Renal cortex interstitium (tissue), 11 donors: ENCODE measurements at regions not wholly inside any gene's neighbourhood (a gene's known extent, or its start where the extent isn't known, plus 50 kb on each side); places are given as distances from the start of the nearest gene placed in this dataset.

Source experiments
- DNase-seq, 11 donors: peaks; one replicate each; pipeline ENCODE4 v3.0.0-alpha.2; 2013; ENCODE audit warnings: low read depth in 9 of 11, low spot score in 4 of 11; ENCODE audit errors: extremely low read depth in 1 of 11

- no peak for DNase-seq
Measured at GRCh38 chr4:128583753-128584712, 225.5 kb upstream of the JADE1 start.

GRCh38 chr4:128582427-128582870, 227.1 kb upstream of the JADE1 start:
- no peak for DNase-seq

DNA sequence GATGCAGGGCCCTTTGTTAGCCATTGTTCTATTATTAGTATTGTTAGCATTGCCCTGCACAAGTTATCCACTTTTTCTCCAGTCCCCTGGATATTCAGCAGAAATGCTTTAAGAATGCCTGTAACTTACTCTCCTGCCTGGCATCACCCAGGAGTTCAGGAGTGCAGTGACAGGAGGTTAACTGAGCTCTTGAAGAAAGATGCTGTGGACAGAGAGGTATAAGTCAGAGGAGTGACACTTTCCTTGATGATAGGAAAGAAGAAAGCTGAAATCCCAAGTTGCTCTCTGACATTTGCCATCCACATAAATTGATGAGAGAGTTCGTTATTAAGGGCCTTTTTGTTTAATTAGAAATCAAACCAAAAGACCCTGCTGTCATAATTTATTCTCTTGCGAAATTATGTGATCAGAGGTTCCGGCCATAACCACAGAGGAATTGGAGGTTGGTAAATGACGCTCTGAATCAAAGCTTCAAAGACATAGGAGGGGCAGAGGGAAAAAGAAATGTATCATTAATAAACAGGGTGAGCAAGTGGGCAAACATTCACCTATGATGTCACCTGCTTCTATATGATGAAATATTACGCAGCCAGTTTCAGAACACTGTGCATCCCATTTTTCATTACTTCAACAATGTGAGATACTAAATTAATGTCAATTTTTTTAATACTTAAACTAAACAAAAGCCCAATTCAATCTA, 230.2 kb upstream of the JADE1 start:
- no peak for DNase-seq

DNA sequence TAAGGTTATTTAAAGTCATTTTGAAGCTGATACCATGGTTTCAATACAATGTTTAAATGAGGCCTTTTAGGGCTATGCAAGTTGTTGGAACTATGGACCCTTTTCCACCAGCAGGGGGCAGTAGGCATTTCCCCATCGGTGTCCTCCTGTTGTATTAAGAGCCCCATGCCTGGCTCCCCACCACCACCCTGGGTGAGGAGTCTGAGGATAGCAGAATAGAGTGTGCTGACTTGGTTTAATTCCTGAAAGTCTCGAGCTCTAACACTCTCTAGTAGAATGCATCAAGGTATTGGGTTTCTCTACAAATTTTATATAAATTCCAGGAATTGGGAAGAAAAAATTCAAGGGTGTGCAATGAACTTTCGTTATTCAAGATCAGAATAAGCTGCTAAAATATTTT, 234.8 kb upstream of the JADE1 start:
- DNase-seq, result peak in 2 of 11 donors; percentile 33 to 68

DNA sequence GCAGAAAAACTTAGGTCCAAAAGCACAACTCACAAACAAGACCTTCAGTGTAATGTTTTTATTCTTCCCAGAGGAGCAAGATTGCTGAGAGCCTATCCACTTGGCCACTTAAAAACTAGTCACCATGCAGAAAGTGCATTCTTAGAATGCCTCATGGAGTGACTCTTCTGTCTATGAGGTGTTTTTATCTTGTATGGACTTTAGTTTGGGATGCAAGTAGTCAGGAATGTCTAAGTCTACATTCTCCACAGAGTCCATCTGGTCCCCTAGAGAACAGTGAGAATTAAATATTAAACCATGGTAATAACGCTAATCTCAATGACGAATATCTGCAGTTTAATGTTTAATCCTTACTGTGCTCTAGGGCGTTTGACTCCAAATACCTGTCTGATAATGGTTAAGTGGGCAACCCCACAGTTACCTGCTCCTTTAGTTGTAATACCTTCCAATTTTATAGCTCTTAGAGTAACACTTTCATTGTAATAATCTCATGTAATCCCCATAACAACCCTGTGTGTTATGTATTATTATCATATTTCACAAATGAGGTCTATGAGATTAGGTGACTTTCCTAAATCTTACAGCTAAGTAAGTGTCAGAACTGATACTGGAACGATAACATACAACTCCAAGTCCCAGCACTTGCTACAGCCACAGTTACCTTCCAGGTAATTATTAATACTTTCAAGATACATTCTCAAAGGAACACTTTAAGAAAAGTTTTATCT, 235.6 kb upstream of the JADE1 start:
- DNase-seq, result peak in 4 of 11 donors; percentile 23 to 77 (median 41)

DNA sequence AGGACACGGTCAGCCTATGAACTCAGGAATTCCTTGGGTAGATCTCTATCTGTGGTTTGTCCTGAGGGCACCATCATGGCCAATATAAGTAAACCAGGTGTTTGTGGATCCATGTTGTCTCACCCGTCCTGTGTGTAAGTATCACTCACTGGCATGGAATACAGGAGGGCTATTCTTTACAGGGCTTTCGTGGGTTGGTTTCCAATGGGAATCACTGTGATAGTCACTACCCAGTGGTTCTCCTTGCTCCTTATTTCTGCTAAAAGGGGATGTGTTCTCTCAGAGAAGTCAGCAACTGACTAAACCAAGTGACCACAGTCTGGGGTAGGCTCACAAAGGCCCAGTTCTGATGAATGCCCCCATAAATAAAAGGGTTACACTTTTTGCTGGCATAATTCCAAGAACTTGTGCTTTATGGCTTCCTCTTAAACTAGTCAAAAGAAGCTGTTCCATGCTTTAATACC, 236.7 kb upstream of the JADE1 start:
- DNase-seq, result no peak

GRCh38 chr4:128571747-128572146, 237.8 kb upstream of the JADE1 start:
- no peak for DNase-seq

DNA sequence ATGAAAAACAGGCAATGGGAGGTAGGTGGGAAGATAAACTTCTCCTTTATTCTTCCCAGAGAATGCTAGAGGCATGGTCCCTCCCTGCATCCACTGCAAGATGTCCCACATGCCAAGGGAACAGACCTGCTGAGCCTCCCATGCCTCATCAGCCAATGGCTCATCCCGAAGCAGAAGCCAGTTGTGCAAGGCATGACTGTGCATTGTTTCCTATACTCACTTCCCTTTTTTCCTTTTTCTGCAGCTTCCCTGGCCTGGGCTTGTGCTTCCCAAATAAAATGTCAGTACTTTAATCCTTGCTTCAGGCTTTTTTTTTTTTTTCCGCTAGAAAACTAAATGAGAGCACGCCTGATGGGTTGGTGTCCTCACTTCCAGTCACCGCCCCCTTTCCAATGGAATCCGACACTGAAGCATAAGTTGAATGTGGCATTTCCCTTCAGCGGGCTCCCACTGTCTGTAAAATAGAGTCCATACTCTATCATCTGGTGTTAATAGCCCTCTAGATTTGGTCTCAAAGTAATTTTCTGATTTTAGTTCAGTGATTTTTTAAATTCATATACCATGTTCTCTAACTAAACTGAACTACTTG, 239.0 kb upstream of the JADE1 start:
- no peak for DNase-seq

DNA sequence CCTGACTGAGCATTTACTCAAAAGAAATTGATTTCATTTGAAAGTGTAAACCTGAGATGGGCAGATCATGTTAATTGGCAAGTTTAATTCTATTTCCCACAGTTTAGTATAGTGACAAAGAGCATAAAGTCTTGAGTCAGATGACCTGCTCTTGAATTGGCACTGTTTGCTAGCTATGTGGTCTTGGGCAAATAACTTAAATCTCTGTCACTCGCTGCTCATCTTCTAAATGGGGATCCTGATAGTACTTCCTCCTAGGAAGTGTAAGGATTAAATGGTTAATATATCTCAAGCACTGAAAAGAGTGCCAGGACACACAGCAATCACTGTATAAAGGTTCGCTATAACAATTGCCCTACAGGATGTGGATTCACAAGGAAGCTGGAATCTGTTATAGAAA, 242.8 kb upstream of the JADE1 start:
- DNase-seq, result no peak

DNA sequence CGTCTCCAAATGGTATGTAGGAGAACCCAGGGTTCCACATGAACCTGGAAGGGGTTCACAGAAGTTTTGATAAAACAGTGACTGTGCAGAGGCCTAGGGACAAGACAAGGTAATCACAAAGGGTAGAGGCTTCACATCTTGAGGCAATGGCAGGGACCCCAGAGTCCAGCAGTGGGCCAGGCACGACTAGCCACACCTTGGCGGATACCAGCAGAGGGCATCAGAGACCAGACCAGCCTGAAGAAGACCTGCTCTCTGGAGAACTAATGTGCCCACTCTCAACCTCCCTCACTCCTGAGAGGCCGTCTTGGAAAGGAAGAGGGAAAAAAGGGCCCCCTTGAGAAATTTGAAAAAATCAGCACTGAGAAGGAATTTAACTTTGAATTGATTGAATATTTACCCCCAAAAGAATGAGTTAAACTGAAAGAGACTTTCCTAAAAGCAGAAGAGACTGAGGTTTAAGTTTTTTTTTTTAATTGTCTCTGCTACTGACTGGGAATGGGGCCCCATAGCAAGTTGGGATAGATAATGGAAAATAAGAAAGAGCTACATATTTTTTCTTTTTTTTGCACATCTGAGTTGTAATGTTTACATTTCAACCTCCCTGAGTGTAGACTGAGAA, 243.8 kb upstream of the JADE1 start:
- DNase-seq, result peak in 2 of 11 donors; percentile 47 to 53

DNA sequence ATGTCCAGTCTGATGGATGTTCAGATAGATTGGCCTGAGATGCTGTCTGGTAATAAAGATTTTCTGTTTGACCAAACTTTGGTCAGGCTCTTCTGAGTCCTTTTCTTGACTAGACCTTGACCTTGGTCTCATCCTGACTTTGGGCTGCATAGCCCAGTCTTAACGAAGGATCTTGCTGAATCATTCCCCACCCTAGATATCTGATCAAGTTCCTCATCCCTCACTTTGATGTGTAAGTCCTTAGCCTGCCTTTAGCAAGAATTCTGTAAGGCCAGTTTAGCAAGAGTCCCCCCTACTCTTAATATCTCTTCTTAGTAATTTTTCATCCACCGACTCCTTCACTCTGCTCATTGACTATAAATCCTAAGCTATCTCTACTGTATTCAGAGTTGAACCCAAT, 244.4 kb upstream of the JADE1 start:
- no peak for DNase-seq

DNA sequence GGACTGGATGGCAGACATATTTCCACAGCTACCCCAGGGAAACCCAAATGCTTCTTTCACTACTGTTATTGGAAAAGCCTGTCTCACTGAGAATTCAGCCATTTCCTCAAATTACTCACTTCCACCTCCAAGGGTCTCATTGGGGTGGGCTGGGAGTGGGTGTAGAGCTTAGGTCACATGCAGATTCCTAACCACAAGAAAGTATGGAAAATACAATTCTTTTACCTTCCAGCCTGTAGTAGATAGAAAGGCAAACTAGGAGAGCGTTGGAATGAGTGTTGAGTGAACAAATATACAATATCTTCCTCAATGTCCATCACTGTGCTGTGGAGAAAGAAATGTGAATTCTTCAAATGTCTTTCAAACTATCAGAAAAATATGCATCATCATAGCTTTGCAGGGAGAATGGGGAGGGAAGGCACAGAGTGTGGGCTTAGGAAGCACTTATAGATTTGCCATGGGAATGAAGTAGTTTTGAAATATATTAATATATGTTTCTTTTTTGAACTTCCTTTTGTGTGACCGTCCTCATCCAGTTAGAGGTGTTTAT, 245.3 kb upstream of the JADE1 start:
- no peak for DNase-seq

DNA sequence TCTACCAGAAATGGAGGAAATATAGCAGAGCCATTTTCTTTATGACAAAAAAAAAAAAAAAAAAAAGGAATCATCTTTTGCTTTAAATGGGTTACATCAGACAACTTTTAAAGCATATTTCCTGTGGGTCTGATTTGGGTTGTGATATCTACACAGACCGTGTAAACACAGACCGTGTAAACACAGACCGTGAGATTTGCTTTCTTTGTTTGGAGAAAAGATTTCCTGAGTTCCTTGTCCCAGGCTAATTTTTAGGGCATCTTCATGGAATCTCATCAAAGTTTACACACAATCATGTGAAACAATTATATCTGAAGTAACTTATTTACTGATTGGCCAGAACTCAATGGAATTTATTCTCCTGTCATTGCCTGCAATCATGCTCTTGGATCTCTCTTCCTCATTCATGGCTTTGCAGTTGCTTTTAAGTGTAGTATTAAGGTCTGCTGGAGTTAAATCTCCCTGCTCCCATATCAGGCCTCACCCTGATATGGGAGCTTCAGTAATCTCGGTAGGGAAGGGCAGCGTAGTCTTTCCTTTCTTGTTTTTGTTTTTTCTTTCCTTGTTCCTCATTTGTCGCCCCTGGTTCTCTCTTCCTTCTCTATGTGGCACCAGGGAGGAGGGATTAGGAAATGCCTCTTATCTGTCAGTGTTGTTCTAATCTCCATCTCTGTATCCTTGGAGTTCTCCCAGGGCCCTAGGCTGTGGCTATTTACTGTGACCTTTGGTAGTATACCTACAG, 248.6 kb upstream of the JADE1 start:
- no peak for DNase-seq

DNA sequence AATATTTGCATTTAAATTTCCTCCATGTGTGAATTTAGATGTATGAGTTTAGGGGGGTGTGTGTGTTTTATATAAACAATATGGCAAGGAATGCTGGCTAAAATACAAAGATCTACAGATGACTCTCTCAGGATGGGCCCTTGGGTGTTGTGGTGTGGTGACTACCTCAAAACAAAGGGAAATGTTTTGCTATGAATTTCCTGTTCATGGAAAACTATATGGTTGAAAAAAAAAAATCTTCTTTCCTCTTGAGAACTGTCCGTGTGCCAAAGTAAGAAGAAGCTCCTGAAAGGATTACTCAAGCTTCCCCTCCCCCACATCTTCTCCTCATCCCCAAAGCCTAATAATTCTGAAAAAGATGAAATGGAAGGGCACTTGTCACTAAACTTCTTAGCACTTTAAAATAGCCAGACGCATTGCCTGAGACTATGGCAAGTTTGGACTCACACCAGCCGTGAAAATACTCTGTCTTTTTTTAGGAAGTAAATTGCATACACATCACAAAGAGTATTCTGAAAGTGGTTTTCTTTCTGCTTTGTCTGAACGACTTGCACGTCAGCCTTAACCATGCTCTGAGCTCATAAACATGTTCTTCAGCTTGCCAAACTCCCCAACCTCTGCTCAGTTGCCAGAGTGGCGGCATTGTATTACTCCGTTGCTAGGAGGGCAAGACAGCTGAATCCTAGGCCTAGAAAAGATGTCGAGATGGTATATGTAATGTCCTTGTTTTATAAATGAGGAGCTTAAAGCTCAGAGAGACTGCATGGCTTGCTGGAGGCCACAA, 250.4 kb upstream of the JADE1 start:
- DNase-seq, result no peak

DNA sequence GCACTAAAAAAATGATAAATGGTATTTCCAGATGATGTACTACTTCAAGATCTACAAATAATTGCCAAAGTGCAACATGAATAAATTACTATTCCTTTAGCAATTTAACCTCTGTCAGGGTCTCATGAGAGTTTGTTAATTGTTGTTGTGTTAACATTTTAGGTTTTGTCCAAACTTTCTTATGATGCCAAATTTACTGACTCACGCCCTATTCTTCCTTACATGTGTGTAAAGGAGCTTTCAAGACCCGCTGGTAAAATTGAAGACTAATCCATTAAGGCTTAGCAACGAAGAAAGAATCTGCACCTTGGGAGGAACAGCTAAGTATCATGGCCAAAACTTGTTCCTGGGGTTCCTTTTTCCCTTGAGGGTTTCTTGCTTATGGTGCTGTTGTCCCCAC, 252.7 kb upstream of the JADE1 start:
- no peak for DNase-seq

GRCh38 chr4:128553686-128554515, 255.6 kb upstream of the JADE1 start:
- no peak for DNase-seq
